ENCODE measurements at regions not wholly inside any gene's neighbourhood (a gene's known extent, or its start where the extent isn't known, plus 50 kb on each side); places are given as distances from the start of the nearest gene placed in this dataset.
A peak's percentile ranks its signal among the peaks of the same experiment; 100 is the strongest.

DNA sequence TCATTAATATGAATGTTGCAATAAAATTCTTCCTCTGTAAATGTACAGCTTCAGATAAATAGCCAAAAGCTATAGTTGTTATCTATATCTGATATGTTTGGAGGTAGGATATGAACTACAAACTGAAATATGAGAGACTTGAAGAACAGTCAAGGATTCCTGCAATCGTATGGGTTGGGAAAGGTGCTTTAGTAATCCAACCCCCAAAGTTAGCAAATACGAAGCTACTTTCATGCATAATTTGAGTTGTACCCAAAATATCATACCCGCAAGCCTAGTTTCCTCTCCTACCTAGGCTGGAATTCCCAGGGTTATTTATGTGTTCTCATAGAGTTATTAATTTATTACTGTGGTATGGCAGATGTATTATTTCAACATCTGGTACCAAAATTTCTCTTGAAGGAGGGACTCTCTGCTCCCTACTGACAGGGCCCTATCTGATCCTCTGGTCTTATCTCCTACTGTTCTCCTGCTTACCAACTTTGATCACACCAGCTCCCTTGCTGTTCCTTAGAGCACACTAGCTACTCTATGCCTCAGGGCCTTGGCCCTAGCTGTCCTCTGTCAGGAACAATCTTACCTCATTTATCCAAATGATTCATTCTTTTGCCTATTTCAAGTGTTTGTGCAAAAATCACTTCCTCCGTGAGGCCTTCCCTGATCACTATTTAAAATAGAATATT is 140.4 kb upstream of the CCDC54 start:
- no peak for TF ChIP-seq EZH2phosphoT487 (IDR thresholded peaks at IDR 0.05; ENCODE audit: low read depth)
- TF ChIP-seq, protein P1, sequence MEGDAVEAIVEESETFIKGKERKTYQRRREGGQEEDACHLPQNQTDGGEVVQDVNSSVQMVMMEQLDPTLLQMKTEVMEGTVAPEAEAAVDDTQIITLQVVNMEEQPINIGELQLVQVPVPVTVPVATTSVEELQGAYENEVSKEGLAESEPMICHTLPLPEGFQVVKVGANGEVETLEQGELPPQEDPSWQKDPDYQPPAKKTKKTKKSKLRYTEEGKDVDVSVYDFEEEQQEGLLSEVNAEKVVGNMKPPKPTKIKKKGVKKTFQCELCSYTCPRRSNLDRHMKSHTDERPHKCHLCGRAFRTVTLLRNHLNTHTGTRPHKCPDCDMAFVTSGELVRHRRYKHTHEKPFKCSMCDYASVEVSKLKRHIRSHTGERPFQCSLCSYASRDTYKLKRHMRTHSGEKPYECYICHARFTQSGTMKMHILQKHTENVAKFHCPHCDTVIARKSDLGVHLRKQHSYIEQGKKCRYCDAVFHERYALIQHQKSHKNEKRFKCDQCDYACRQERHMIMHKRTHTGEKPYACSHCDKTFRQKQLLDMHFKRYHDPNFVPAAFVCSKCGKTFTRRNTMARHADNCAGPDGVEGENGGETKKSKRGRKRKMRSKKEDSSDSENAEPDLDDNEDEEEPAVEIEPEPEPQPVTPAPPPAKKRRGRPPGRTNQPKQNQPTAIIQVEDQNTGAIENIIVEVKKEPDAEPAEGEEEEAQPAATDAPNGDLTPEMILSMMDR (IDR thresholded peaks at IDR 0.05; ENCODE audit: low read depth, low read length): no peak
- Histone ChIP-seq H3K27ac (ENCODE audit: low read length) (no peak overlapping the region), H4K20me1 (ENCODE audit: insufficient read depth, low read length) (no peaks in the 10 kb centered on the region), H3K36me3 (replicated peaks; ENCODE audit: low read depth, low read length) (no peaks in the 10 kb centered on the region), H3K9ac (ENCODE audit: low read length) (no peak overlapping the region), H2AFZ (ENCODE audit: low read depth, low read length) (no peak overlapping the region), H3K27me3 (ENCODE audit: low read depth, low read length) (no peaks in the 10 kb centered on the region), H3K4me1 (ENCODE audit: low read length) (peaks cover 18% of the 10 kb centered on the region), H3K4me3 (ENCODE audit: low read length) (no peak overlapping the region), H3K79me2 (ENCODE audit: low read length) (no peaks in the 10 kb centered on the region), H3K9me3 (ENCODE audit: insufficient read depth, low read length) (no peaks in the 10 kb centered on the region), H3K4me2 (ENCODE audit: low read length) (no peak overlapping the region)

DNA sequence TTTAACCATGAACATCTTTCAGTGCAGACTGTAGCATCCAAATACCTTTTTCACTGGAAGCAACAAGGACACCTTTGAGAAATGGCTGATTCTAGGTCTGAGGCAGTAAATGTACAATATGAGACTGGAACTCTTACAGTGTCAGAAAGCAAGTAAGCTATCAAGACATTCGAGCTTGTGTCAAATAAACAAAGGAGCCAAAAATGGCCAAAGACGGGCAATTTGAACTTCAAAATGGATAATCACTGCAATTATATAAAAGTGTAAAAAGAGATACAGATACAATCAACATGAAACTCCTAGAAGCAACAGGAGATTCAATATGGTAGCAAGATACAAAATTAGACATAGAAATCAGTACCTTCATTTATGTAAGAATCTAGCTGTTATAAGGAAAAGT is 138.5 kb upstream of the CCDC54 start:
- Histone ChIP-seq H3K36me3 (replicated peaks; ENCODE audit: low read depth, low read length) (no peaks in the 10 kb centered on the region), H4K20me1 (ENCODE audit: insufficient read depth, low read length) (no peaks in the 10 kb centered on the region), H2AFZ (ENCODE audit: low read depth, low read length) (no peak overlapping the region), H3K9ac (ENCODE audit: low read length) (no peak overlapping the region), H3K4me1 (ENCODE audit: low read length) (peaks cover 18% of the 10 kb centered on the region), H3K9me3 (ENCODE audit: insufficient read depth, low read length) (no peaks in the 10 kb centered on the region), H3K27me3 (ENCODE audit: low read depth, low read length) (no peaks in the 10 kb centered on the region), H3K4me2 (ENCODE audit: low read length) (no peak overlapping the region), H3K79me2 (ENCODE audit: low read length) (no peaks in the 10 kb centered on the region), H3K4me3 (ENCODE audit: low read length) (no peak overlapping the region), H3K27ac (ENCODE audit: low read length) (no peak overlapping the region)
- no peak for TF ChIP-seq EZH2phosphoT487 (IDR thresholded peaks at IDR 0.05; ENCODE audit: low read depth)
- TF ChIP-seq, protein P1 (IDR thresholded peaks at IDR 0.05; ENCODE audit: low read depth, low read length): no peak

DNA sequence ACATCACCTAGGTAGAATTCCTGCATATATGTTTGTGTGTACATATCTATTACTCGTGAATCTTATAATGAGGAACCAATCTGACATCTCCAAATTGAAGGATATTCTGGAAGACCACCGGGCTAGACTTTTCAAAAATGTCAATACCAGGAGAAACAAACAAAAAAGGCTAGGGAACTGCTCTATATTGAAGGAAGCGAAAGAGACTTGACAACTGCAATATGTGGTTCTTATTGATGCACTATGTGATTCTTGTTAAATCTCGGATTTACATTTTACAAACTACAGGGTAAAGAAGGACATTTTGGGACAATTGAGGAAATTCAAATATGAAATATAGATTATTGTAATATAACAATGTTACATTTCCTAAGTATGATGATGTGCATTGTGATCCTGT is 137.5 kb upstream of the CCDC54 start:
- Histone ChIP-seq H3K4me1 (ENCODE audit: low read length) (peaks cover 18% of the 10 kb centered on the region), H3K27me3 (ENCODE audit: low read depth, low read length) (no peaks in the 10 kb centered on the region), H3K9me3 (ENCODE audit: insufficient read depth, low read length) (no peaks in the 10 kb centered on the region), H3K4me2 (ENCODE audit: low read length) (peak overlapping the region; percentile 89), H4K20me1 (ENCODE audit: insufficient read depth, low read length) (no peaks in the 10 kb centered on the region), H3K27ac (ENCODE audit: low read length) (no peak overlapping the region), H3K4me3 (ENCODE audit: low read length) (peak overlapping the region; percentile 89), H3K36me3 (replicated peaks; ENCODE audit: low read depth, low read length) (no peaks in the 10 kb centered on the region), H3K9ac (ENCODE audit: low read length) (no peak overlapping the region), H2AFZ (ENCODE audit: low read depth, low read length) (0 out of 2 replicates have a peak overlapping the region, but pooled peaks have one; percentile 99), H3K79me2 (ENCODE audit: low read length) (no peaks in the 10 kb centered on the region)
- TF ChIP-seq, protein P1 (IDR thresholded peaks at IDR 0.05; ENCODE audit: low read depth, low read length): no peak
- TF ChIP-seq EZH2phosphoT487 (IDR thresholded peaks at IDR 0.05; ENCODE audit: low read depth): no peak

DNA sequence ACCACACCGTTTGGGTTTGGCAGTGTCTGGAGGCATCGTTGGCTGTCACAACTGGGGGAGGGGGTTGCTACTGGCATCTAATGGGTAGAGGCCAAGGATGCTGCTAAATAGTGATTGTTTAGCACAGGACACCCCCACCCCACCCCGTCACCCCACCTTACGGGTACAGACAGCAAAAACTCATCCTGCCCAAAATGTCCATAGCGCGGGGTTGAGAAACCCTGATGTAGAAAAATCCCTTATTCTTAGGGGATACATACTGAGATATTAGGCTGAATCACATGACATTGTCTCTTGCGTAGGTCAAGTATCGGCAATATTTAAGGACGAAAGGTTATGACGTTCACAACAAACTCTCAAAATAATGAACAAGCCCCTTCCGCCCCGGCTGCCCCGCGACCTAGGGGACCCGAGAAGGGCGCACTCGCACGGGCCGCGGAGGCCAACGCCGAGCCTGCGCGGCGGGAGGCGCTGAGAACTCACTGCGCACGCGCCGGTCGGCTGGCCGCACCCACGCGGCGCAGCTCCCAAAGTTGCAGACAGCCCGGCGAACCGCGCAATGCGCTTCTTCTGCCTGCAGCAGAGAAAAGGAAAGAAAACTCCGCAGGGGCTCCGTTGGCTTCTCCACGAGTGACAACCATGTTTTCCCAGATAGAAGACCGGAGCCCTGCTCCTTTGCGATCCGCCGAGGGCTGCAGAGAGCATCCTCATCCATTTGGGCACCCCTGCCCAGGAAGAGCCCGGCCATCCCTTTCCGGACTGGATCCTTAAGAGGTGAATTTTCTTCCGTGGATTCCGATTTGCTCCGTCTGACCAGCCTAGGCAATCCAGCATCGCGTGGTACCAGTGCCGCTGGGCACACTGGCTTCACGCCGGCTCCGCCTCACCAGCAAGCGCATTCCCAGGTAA is 136.8 kb upstream of the CCDC54 start:
- Histone ChIP-seq H3K27me3 (ENCODE audit: low read depth, low read length) (no peaks in the 10 kb centered on the region), H2AFZ (ENCODE audit: low read depth, low read length) (peak overlapping the region; percentile 99), H3K9me3 (ENCODE audit: insufficient read depth, low read length) (no peaks in the 10 kb centered on the region), H3K9ac (ENCODE audit: low read length) (peak overlapping the region; percentile 75), H3K4me3 (ENCODE audit: low read length) (peak overlapping the region; percentile 89), H4K20me1 (ENCODE audit: insufficient read depth, low read length) (no peaks in the 10 kb centered on the region), H3K27ac (ENCODE audit: low read length) (no peak overlapping the region), H3K4me1 (ENCODE audit: low read length) (peaks cover 13% of the 10 kb centered on the region), H3K36me3 (replicated peaks; ENCODE audit: low read depth, low read length) (no peaks in the 10 kb centered on the region), H3K4me2 (ENCODE audit: low read length) (peak overlapping the region; percentile 89), H3K79me2 (ENCODE audit: low read length) (no peaks in the 10 kb centered on the region)
- TF ChIP-seq, protein P1 (IDR thresholded peaks at IDR 0.05; ENCODE audit: low read depth, low read length): no peak
- no peak for TF ChIP-seq EZH2phosphoT487 (IDR thresholded peaks at IDR 0.05; ENCODE audit: low read depth)
